WTC11 (cell line): ENCODE measurements at regions not wholly inside any gene's neighbourhood (a gene's known extent, or its start where the extent isn't known, plus 50 kb on each side); places are given as distances from the start of the nearest gene placed in this dataset.

Experiments used
- ATAC-seq: fragments of 200-7000 bp; cut with Tn5 transposase; 2 replicates; pipeline ENCODE4 v1.10.0; 2021; ENCODE audit warnings: mild to moderate bottlenecking, moderate library complexity
- CTCF ChIA-PET: fragments of 300-600 bp; sonication (Branson Sonifier 250); formaldehyde crosslinking; loops from one replicate; lab custom pipeline; 2021; ENCODE audit warnings: antibody characterized with exemption; lab: Charles Lee
- POLR2A ChIA-PET: fragments of 350-600 bp; sonication (Branson Sonifier 250); formaldehyde crosslinking; loops from one replicate; lab custom pipeline; 2021; ENCODE audit warnings: antibody characterized with exemption; lab: Charles Lee
- DNase-seq: peaks from one replicate; pipeline ENCODE4 v3.0.0; 2021; ENCODE audit warnings: low spot score
- H3K27ac Mint-ChIP-seq: 2 replicates; pipeline ENCODE4 v1.8.0; 2021; ENCODE audit warnings: mixed read lengths
- H3K27me3 Mint-ChIP-seq: 2 replicates; pipeline ENCODE4 v1.8.0; 2021; ENCODE audit warnings: low read depth, mild to moderate bottlenecking, moderate library complexity, mixed read lengths
- H3K36me3 Mint-ChIP-seq: 2 replicates; pipeline ENCODE4 v1.8.0; 2021; ENCODE audit warnings: mixed read lengths
- H3K4me1 Mint-ChIP-seq: 2 replicates; pipeline ENCODE4 v1.8.0; 2022; ENCODE audit warnings: mixed read lengths
- H3K4me3 Mint-ChIP-seq: 2 replicates; pipeline ENCODE4 v1.8.0; 2021; ENCODE audit warnings: mild to moderate bottlenecking, moderate library complexity, mixed read lengths
- H3K9me3 Mint-ChIP-seq: 2 replicates; pipeline ENCODE4 v1.8.0; 2021; ENCODE audit warnings: mixed read lengths
- AFF4 ChIP-seq: sonication (generic); formaldehyde crosslinking; IDR thresholded peaks from 2 replicates; pipeline ENCODE4 v1.8.1; 2023; ENCODE audit warnings: mild to moderate bottlenecking, missing genetic modification reagents, borderline replicate concordance
- CBFB ChIP-seq: sonication (generic); formaldehyde crosslinking; IDR thresholded peaks from 2 replicates; pipeline ENCODE4 v1.8.1; 2022; ENCODE audit warnings: mild to moderate bottlenecking, low read depth, missing genetic modification reagents
- CDX4 ChIP-seq: fragments of 250-450 bp; sonication (Bioruptor Pico); IDR thresholded peaks from 2 replicates; pipeline ENCODE4 v1.9.0; 2021; ENCODE audit warnings: moderate library complexity, mild to moderate bottlenecking, inconsistent platforms, borderline replicate concordance
- IRF1 ChIP-seq: sonication (generic); formaldehyde crosslinking; IDR thresholded peaks from 2 replicates; pipeline ENCODE4 v1.8.0; 2023; ENCODE audit warnings: missing genetic modification reagents
- JAZF1 ChIP-seq: fragments of 250-450 bp; sonication (Bioruptor Pico); IDR thresholded peaks from 2 replicates; pipeline ENCODE4 v1.9.0; 2021; ENCODE audit warnings: moderate library complexity, mild to moderate bottlenecking, inconsistent platforms
- JUN ChIP-seq: sonication (generic); formaldehyde crosslinking; IDR thresholded peaks from 2 replicates; pipeline ENCODE4 v1.8.0; 2023; ENCODE audit warnings: mild to moderate bottlenecking, missing genetic modification reagents
- KAT7 ChIP-seq: sonication (generic); formaldehyde crosslinking; IDR thresholded peaks from 2 replicates; pipeline ENCODE4 v1.8.1; 2023; ENCODE audit warnings: missing genetic modification reagents, mild to moderate bottlenecking, borderline replicate concordance
- MLX ChIP-seq: sonication (generic); formaldehyde crosslinking; IDR thresholded peaks from 2 replicates; pipeline ENCODE4 v1.8.1; 2023; ENCODE audit warnings: mild to moderate bottlenecking, missing genetic modification reagents, moderate library complexity
- NFE2L1 ChIP-seq: sonication (generic); formaldehyde crosslinking; IDR thresholded peaks from 2 replicates; pipeline ENCODE4 v1.8.1; 2023; ENCODE audit warnings: missing genetic modification reagents
- OVOL2 ChIP-seq: fragments of 250-450 bp; sonication (Bioruptor Pico); IDR thresholded peaks from 2 replicates; pipeline ENCODE4 v1.9.0; 2021; ENCODE audit warnings: mild to moderate bottlenecking, borderline replicate concordance
- PREB ChIP-seq: sonication (generic); formaldehyde crosslinking; IDR thresholded peaks from 2 replicates; pipeline ENCODE4 v1.8.1; 2022; ENCODE audit warnings: mild to moderate bottlenecking, missing genetic modification reagents, moderate library complexity, borderline replicate concordance
- PRRX2 ChIP-seq: fragments of 250-450 bp; sonication (Bioruptor Pico); IDR thresholded peaks from 2 replicates; pipeline ENCODE4 v1.8.0; 2021; ENCODE audit warnings: mild to moderate bottlenecking
- TP53 ChIP-seq: sonication (generic); formaldehyde crosslinking; IDR thresholded peaks from 2 replicates; pipeline ENCODE4 v1.8.1; 2023; ENCODE audit warnings: mild to moderate bottlenecking, missing genetic modification reagents
- USF1 ChIP-seq: sonication (generic); formaldehyde crosslinking; IDR thresholded peaks from 2 replicates; pipeline ENCODE4 v1.8.0; 2022; ENCODE audit warnings: mild to moderate bottlenecking, missing genetic modification reagents
- USF2 ChIP-seq: sonication (generic); formaldehyde crosslinking; IDR thresholded peaks from 2 replicates; pipeline ENCODE4 v1.8.1; 2023; ENCODE audit warnings: mild to moderate bottlenecking, missing genetic modification reagents, moderate library complexity
- ZNF121 ChIP-seq: sonication (generic); formaldehyde crosslinking; IDR thresholded peaks from 2 replicates; pipeline ENCODE4 v1.8.0; 2023; ENCODE audit warnings: missing genetic modification reagents
- ZNF232 ChIP-seq: sonication (generic); formaldehyde crosslinking; IDR thresholded peaks from 2 replicates; pipeline ENCODE4 v1.8.0; 2022; ENCODE audit warnings: mild to moderate bottlenecking, missing genetic modification reagents
- ZNF396 ChIP-seq: fragments of 250-450 bp; sonication (Bioruptor Pico); IDR thresholded peaks from 2 replicates; pipeline ENCODE4 v1.8.0; 2021; ENCODE audit warnings: mild to moderate bottlenecking, moderate library complexity, borderline replicate concordance
- ZNF512 ChIP-seq: sonication (generic); formaldehyde crosslinking; IDR thresholded peaks from 2 replicates; pipeline ENCODE4 v1.8.1; 2022; ENCODE audit warnings: missing genetic modification reagents, borderline replicate concordance
- ZNF671 ChIP-seq: fragments of 250-450 bp; sonication (Bioruptor Pico); IDR thresholded peaks from 2 replicates; pipeline ENCODE4 v1.8.0; 2021; ENCODE audit warnings: mild to moderate bottlenecking
- ZSCAN18 ChIP-seq: fragments of 250-450 bp; sonication (Bioruptor Pico); IDR thresholded peaks from 2 replicates; pipeline ENCODE4 v2.1.2; 2022; ENCODE audit warnings: mild to moderate bottlenecking, moderate library complexity

- TF ChIP-seq ZNF396, result no peak
- no peak for TF ChIP-seq ZNF512 (CRISPR knock-in tag)
- TF ChIP-seq PRRX2, result no peak
- no peak for TF ChIP-seq JAZF1 (CRISPR knock-in tag)
- TF ChIP-seq NFE2L1 (CRISPR knock-in tag), result no peak
- no peak for TF ChIP-seq ZNF671
- TF ChIP-seq ZNF121 (CRISPR knock-in tag), result no peak
- ATAC-seq (no peak), DNase-seq (no peak)
- Mint-ChIP-seq H3K36me3 (no peaks in the 10 kb centered on the region), H3K4me1 (no peaks in the 10 kb centered on the region), H3K9me3 (peaks cover 10% of the 10 kb centered on the region; the same call in 1 of the 2 replicates), H3K27ac (no peak overlapping the region), H3K27me3 (no peaks in the 10 kb centered on the region), H3K4me3 (no peak overlapping the region)
- CTCF ChIA-PET, result no interaction called here
- POLR2A ChIA-PET, result no interaction called here
Measured at GRCh38 chr13:105928048-105928447, 607.4 kb downstream of the EFNB2 start.

- TF ChIP-seq CDX4 (CRISPR knock-in tag) (no peak), ZNF512 (CRISPR knock-in tag) (no peak), AFF4 (CRISPR knock-in tag) (no peak), ZNF232 (CRISPR knock-in tag) (no peak), USF2 (no peak), ZSCAN18 (CRISPR knock-in tag) (no peak), PREB (no peak), CBFB (CRISPR knock-in tag) (no peak), JUN (CRISPR knock-in tag) (no peak), TP53 (CRISPR knock-in tag) (no peak), OVOL2 (CRISPR knock-in tag) (no peak), USF1 (CRISPR knock-in tag) (no peak), KAT7 (CRISPR knock-in tag) (no peak), MLX (CRISPR knock-in tag) (no peak), IRF1 (CRISPR knock-in tag) (no peak)
- ATAC-seq (no peak), DNase-seq (no peak)
- peaks cover 4% of the 10 kb centered on the region for H3K4me1 Mint-ChIP-seq
- CTCF ChIA-PET, result no interaction called here
- H3K9me3 Mint-ChIP-seq, result peaks cover 10% of the 10 kb centered on the region; the same call in 1 of the 2 replicates
- H3K36me3 Mint-ChIP-seq, result no peaks in the 10 kb centered on the region
- H3K27ac Mint-ChIP-seq, result no peak overlapping the region
- POLR2A ChIA-PET, result interaction anchor here (0.6 kb wide), 1 partner anchor 468 kb away, joined by 8 read pairs; no protein-coding TSS in a partner anchor
- no peaks in the 10 kb centered on the region for H3K27me3 Mint-ChIP-seq
- H3K4me3 Mint-ChIP-seq, result no peak overlapping the region
Measured at GRCh38 chr13:105925496-105925895, 610.0 kb downstream of the EFNB2 start.
